GM10248 (cell line): ENCODE measurements at regions not wholly inside any gene's neighbourhood (a gene's known extent, or its start where the extent isn't known, plus 50 kb on each side); places are given as distances from the start of the nearest gene placed in this dataset.
"Not testable (repeated sequence)": the region's sequence is repeated elsewhere in the genome, so short reads cannot be mapped to it uniquely, and the experiment has no call there.

Source experiments
- CTCF ChIA-PET: fragments of 300-600 bp; sonication (Branson Sonifier 250); formaldehyde crosslinking; extraction: SDS; loops from one replicate; lab custom pipeline; 2021; ENCODE audit warnings: antibody characterized with exemption; lab: Yijun Ruan, JAX
- POLR2A ChIA-PET: fragments of 350-650 bp; sonication (Branson Sonifier 250); formaldehyde crosslinking; extraction: SDS; loops from one replicate; lab custom pipeline; 2020; ENCODE audit warnings: antibody characterized with exemption; lab: Yijun Ruan, JAX
- DNase-seq: peaks from one replicate; pipeline ENCODE4 v3.0.0; 2012; ENCODE audit errors: extremely low spot score
- TF ChIP-seq, protein P1 (sequence below): IDR thresholded peaks from 2 replicates; pipeline ENCODE4 v1.5.1; 2012; ENCODE audit warnings: mild to moderate bottlenecking, low read depth; ENCODE audit errors: extremely low read depth, missing control alignments, control extremely low read depth

DNA sequence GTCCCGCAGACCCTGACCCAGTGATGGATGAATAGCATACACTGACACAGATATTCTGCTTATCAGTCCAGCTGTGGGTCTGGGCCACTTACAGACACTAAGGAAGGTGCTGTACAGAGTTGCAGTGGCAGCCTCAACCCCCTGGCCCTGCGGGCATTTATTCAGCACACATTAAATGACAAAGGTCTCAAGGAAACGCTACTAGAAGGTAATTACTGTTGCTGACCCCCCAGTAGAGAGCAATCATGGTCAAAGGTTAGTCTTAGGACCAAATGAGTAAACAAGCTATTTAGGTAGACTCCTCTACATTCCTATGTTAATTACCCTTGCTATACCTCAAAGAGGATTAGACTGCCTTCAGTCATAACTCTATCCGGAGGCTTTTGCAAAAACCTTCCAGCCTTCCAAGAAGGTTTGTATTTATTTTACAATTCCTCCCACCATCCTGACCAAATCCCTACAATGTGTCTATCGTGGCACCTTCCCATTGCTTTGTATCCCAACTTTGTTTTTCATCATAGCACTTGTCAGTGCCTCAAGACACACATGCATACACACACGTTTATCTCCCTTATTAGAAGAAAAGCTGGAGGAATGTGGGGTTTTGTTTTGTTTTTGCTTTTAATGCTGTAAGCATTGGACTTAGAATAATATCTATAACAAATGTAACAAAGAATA, 227.9 kb downstream of the PYDC2 start:
- TF ChIP-seq, protein P1, sequence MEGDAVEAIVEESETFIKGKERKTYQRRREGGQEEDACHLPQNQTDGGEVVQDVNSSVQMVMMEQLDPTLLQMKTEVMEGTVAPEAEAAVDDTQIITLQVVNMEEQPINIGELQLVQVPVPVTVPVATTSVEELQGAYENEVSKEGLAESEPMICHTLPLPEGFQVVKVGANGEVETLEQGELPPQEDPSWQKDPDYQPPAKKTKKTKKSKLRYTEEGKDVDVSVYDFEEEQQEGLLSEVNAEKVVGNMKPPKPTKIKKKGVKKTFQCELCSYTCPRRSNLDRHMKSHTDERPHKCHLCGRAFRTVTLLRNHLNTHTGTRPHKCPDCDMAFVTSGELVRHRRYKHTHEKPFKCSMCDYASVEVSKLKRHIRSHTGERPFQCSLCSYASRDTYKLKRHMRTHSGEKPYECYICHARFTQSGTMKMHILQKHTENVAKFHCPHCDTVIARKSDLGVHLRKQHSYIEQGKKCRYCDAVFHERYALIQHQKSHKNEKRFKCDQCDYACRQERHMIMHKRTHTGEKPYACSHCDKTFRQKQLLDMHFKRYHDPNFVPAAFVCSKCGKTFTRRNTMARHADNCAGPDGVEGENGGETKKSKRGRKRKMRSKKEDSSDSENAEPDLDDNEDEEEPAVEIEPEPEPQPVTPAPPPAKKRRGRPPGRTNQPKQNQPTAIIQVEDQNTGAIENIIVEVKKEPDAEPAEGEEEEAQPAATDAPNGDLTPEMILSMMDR: no peak
- ChIA-PET CTCF (interaction anchor here (1.4 kb wide), 1 partner anchor 8 kb away, joined by 4 read pairs; no protein-coding TSS in a partner anchor), POLR2A (no interaction called here)
- no peak for DNase-seq

DNA sequence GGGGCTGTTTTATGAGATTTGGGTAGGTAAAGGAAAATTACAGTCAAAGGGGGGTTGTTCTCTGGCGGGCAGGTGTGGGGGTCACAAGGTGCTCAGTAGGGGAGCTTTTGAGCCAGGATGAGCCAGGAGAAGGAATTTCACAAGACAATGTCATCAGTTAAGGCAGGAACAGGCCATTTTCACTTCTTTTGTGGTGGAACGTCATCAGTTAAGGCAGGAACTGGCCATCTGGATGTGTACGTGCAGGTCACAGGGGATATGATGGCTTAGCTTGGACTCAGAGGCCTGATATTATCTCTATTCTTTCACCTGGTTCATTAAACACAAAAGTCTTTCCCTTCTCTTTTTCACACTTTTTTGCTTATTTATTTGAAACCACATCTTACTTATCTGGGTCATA, 230.2 kb downstream of the PYDC2 start:
- not testable (repeated sequence) for DNase-seq

DNA sequence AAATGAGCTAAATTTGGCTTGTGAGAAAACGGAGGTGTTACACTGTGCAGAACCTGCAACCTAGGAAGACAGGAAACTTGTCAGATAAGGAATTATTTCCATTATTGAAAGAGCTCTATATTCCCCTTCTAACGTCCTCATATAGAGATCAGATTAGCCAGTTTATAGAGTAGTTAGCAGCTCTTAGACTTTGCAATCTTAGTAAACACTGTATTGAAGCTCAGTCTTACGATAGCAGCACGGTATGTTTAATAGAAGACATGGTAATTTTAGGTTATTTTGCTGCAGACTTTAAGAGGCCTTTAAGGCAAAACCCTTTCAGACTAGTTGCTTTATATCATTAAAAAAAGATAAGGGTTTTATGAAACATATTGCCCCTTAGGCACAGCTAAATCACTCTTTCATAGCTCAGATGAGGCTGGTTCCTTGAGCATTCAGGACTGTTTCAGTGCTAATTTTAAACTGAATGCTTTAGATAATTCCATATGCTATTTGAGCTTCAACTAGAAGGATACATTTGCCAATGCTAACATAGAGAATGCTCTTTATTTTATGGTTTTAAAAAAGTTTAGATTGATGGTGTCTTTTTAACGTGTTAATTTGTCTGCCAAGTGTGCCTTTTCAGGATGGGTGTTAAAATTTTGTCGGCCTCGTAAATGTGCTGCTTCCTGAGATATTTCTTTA, 234.3 kb downstream of the PYDC2 start:
- DNase-seq: no peak
- CTCF ChIA-PET: no interaction called here
- POLR2A ChIA-PET: no interaction called here
- TF ChIP-seq, protein P1: no peak

More for the DNA sequence above, 230.2 kb downstream of the PYDC2 start:
- POLR2A ChIA-PET, CTCF ChIA-PET: not testable (repeated sequence)

DNA sequence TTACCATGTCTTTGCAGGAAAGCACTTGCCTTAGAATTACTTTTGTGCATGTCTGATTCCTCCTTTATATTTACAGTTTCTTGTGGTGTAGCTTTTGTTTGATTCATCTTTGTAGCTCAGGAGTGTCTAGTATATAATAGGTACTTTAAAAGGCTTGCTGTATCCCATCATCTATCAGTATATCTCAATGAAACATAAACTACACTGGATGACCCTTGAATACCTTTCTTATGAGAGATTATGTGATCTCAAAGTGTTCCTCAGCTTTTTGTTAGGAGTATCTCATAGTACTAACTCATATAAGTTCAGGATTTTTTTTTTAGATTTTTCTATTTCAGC, 234.8 kb downstream of the PYDC2 start:
- ChIA-PET CTCF (no interaction called here), POLR2A (no interaction called here)
- TF ChIP-seq, protein P1: no peak
- no peak for DNase-seq

DNA sequence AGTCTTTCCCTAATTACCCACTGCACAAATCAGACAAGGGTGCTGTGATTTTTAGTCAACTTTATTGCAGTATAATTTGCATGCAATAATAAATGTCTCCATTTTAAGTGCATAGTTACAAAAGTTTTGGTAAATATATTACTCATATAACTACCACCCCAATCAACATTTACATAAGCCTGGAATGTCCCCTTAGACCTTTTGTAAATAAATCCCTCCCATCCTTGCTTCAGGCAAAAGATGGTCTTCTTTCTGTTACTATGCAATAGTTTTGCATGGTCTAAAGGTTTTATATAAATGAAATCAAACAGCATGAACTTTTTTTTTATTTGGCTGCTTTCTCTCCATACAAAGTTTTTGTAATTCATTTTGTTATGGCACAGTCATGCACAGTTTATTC, 235.4 kb downstream of the PYDC2 start:
- DNase-seq: no peak
- TF ChIP-seq, protein P1: no peak
- POLR2A ChIA-PET: no interaction called here

DNA sequence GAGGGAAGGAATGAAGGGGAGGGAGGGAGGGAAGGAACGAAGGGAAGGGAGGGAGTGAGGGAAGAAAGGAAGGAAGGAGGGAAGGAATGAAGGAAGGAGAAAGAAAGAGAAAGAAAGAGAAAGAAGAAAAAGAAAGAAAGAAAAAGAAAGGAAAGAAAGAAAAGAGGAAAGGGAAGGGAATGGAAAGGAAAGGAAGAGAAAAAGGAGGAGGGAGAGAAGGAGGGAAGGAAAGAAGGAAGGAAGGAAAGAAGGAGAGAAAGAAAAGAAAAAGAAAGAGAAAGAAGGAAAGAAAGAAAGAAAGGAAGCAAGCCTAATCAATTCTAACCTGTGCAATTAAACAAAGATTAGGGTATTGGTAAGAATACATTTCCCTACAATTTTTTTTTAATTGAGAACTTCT, 238.6 kb downstream of the PYDC2 start:
- DNase-seq: no peak
- TF ChIP-seq, protein P1: no peak
- ChIA-PET CTCF (no interaction called here), POLR2A (no interaction called here)

More for the DNA sequence above, 235.4 kb downstream of the PYDC2 start:
- CTCF ChIA-PET: no interaction called here

DNA sequence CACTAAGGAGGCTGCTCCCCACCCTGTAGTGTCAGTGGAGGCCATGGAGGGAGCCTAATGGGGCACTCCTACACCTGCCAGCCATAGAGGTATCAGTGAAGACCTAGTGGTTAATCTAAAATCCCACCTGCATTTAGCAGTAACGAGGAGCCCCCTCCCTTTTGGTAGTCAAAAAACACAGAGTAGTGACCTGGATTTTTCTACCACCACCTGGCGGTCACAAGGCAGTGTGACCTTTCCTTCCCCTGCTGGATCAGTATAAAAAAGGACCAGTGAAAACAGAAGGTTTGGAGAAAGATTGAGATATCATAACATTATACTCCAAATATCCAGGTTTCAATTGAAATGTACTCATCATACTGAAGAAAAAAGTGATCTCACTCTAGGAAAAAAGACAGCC, 241.2 kb downstream of the PYDC2 start:
- ChIA-PET CTCF (no interaction called here), POLR2A (no interaction called here)
- TF ChIP-seq, protein P1: no peak

More for the DNA sequence above, 241.2 kb downstream of the PYDC2 start:
- no peak for DNase-seq
